Cardiac muscle cell (in vitro differentiated cells and primary cell): ENCODE measurements at regions not wholly inside any gene's neighbourhood (a gene's known extent, or its start where the extent isn't known, plus 50 kb on each side); places are given as distances from the start of the nearest gene placed in this dataset.

Experiments
- DNase-seq, 2 donors: peaks; one replicate each; pipeline versions ENCODE4 v3.0.0 to v3.0.0-alpha.2; 2010 to 2017; ENCODE audit warnings: low read depth in 1 of 2, low spot score in 1 of 2
- H3K27ac ChIP-seq: fragments of 200-600 bp; sonication (generic); 2 replicates; pipeline ENCODE4 v1.5.1; 2016
- H3K27me3 ChIP-seq: fragments of 200-600 bp; sonication (generic); 2 replicates; pipeline ENCODE4 v1.6.0; 2016; ENCODE audit warnings: control low read depth
- H3K36me3 ChIP-seq: fragments of 200-600 bp; sonication (generic); 2 replicates; pipeline ENCODE4 v1.5.1; 2016; ENCODE audit warnings: control low read depth
- H3K4me1 ChIP-seq: fragments of 200-600 bp; sonication (generic); 2 replicates; pipeline ENCODE4 v1.8.1; 2017; ENCODE audit warnings: low read depth, mild to moderate bottlenecking, mixed run types
- H3K4me3 ChIP-seq: fragments of 200-600 bp; sonication (generic); 2 replicates; pipeline ENCODE4 v1.5.1; 2016; ENCODE audit warnings: mild to moderate bottlenecking
- H3K9me3 ChIP-seq: fragments of 200-600 bp; sonication (generic); 2 replicates; pipeline ENCODE4 v1.5.1; 2017; ENCODE audit warnings: low read depth, mild to moderate bottlenecking, control low read depth
- TF ChIP-seq, protein P1 (sequence below): IDR thresholded peaks from 2 replicates; pipeline ENCODE4 v1.5.1; 2012; ENCODE audit warnings: low read depth, mild to moderate bottlenecking, low read length

DNA sequence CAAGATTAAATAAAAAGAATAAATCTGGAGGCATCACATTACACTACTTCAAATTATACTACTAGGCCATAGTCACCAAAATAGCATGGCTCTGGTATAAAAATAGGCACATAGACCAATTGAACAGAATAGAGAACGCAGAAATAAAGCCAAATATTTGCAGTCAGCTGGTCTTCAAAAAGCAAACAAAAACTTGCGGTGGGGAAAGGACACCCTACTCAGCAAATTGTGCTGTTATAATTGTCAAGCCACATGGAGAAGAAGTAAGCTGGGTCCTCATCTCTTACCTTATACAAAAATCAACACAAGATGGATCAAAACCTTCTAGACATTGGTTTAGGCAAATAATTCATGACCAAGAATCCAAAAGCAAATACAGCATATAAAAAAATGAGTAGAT lies 259.2 kb upstream of the SLITRK3 start:
- TF ChIP-seq, protein P1, sequence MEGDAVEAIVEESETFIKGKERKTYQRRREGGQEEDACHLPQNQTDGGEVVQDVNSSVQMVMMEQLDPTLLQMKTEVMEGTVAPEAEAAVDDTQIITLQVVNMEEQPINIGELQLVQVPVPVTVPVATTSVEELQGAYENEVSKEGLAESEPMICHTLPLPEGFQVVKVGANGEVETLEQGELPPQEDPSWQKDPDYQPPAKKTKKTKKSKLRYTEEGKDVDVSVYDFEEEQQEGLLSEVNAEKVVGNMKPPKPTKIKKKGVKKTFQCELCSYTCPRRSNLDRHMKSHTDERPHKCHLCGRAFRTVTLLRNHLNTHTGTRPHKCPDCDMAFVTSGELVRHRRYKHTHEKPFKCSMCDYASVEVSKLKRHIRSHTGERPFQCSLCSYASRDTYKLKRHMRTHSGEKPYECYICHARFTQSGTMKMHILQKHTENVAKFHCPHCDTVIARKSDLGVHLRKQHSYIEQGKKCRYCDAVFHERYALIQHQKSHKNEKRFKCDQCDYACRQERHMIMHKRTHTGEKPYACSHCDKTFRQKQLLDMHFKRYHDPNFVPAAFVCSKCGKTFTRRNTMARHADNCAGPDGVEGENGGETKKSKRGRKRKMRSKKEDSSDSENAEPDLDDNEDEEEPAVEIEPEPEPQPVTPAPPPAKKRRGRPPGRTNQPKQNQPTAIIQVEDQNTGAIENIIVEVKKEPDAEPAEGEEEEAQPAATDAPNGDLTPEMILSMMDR: no peak
- H3K4me3 ChIP-seq: no peak overlapping the region
- H3K27ac ChIP-seq: no peak overlapping the region
- DNase-seq: no peak
- H3K9me3 ChIP-seq: no peaks in the 10 kb centered on the region
- no peaks in the 10 kb centered on the region for H3K36me3 ChIP-seq
- H3K27me3 ChIP-seq: no peaks in the 10 kb centered on the region
- H3K4me1 ChIP-seq: no peaks in the 10 kb centered on the region

DNA sequence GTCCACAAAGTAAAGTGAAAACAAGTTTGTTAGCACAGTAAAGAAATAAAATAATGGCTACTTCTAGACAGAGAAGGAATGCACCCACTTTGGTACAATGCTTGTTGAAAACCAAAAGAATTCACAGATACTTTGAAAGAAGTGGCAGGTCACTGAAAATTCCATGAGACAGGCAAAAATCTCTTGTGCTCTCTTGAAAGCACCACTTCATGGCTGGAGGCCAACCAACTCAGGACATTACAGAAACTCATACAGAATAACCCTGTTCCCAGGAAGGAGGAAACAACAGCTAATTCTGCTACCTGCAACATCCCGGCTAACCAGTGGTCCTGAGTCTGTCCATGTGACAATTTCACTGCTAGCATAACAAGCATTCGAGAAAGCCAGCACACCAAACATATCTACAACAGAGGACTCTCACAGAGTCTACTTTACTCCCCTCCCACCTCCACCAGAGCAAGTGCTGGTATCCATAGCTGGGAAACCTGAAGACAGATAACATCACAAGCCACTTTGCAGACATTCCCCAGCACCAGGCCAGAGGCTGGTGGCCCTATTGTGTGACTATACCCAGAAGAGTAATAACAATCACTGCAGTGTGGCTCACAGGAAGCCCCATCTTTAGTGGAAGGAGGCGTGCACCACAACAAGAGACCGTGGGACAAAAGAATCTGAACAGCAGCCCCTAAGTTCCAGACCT lies 255.3 kb upstream of the SLITRK3 start:
- TF ChIP-seq, protein P1: no peak
- Histone ChIP-seq H3K36me3 (no peaks in the 10 kb centered on the region), H3K4me3 (no peak overlapping the region), H3K4me1 (no peaks in the 10 kb centered on the region), H3K27ac (no peak overlapping the region), H3K27me3 (no peaks in the 10 kb centered on the region), H3K9me3 (no peaks in the 10 kb centered on the region)
- no peak for DNase-seq

DNA sequence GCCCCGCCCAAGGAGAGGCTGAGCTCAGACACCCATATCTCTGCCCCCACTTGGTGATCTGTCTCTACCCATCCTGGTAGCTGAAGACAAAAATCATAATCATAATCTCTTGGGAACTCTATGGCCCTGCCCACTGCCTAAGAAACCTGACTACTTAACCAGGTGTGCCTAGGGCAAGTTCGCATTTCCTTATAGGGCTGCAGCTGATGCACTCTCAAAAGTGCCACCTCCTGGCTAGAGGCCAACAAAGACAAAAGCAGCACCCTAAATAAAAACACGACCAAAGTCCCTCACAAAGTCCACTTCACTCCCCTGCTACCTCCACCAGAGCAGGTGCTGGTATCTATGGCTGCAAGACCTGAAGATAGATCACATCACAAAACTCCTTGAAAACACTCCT lies 250.4 kb upstream of the SLITRK3 start:
- Histone ChIP-seq H3K4me3 (no peak overlapping the region), H3K9me3 (no peaks in the 10 kb centered on the region), H3K36me3 (no peaks in the 10 kb centered on the region), H3K4me1 (no peaks in the 10 kb centered on the region), H3K27me3 (no peaks in the 10 kb centered on the region), H3K27ac (no peak overlapping the region)
- no peak for DNase-seq
- TF ChIP-seq, protein P1: no peak

DNA sequence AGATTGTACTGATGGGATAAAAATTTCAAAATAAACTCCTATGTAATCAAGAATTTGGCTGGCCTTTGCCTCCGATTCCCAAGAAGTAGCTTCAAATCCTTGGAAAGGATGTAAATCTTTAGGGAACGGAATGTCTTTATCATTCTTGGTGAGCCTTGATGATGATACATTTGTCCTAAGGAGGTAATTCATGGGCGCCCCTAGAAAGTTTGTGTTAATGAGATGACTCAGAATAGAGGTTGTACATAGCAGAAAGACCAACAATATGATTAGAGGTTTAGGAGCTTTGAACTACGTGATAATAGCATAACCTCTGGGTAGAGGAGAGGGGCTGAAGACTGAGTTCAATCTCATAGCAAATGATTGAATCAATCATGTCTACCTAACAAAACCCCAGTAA lies 248.6 kb upstream of the SLITRK3 start:
- TF ChIP-seq, protein P1: no peak
- Histone ChIP-seq H3K36me3 (no peaks in the 10 kb centered on the region), H3K9me3 (no peaks in the 10 kb centered on the region), H3K27me3 (no peaks in the 10 kb centered on the region), H3K4me1 (no peaks in the 10 kb centered on the region), H3K4me3 (no peak overlapping the region), H3K27ac (no peak overlapping the region)
- no peak for DNase-seq

DNA sequence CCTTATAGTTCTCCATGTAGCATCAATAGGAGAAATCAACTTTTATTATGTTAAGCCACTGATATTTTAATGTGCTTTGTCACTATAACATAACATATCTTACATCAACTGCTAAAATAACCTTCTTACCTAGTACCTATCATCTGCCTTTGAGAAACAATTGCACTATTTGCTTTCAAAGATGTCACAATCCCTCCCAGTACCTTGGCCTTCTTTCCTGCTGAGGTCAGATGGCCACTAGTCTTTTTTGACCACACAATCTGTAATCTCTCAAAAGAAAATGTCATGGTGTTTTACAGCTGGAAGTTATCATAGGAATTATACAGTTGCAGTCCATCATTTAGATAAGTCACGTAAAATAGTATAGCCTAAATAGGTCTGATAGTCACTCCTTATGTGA lies 247.5 kb upstream of the SLITRK3 start:
- TF ChIP-seq, protein P1: no peak
- no peaks in the 10 kb centered on the region for H3K4me1 ChIP-seq
- H3K36me3 ChIP-seq: no peaks in the 10 kb centered on the region

More for the DNA sequence above, 247.5 kb upstream of the SLITRK3 start:
- no peak overlapping the region for H3K4me3 ChIP-seq
- no peak for DNase-seq
- no peak overlapping the region for H3K27ac ChIP-seq
- H3K27me3 ChIP-seq: no peaks in the 10 kb centered on the region
- H3K9me3 ChIP-seq: no peaks in the 10 kb centered on the region
